Dermis blood vessel endothelial cell (primary cell): ENCODE measurements at regions not wholly inside any gene's neighbourhood (a gene's known extent, or its start where the extent isn't known, plus 50 kb on each side); places are given as distances from the start of the nearest gene placed in this dataset.
"Not testable (repeated sequence)": the region's sequence is repeated elsewhere in the genome, so short reads cannot be mapped to it uniquely, and the experiment has no call there.

Experiments used
- DNase-seq: peaks from one replicate; pipeline ENCODE4 v3.0.0; 2010

- no peak for DNase-seq
Measured at GRCh38 chr14:100421756-100422470, 98.8 kb downstream of the SLC25A47 start.

- DNase-seq = no peak
Measured at GRCh38 chr14:100422556-100423316, 99.6 kb downstream of the SLC25A47 start.

GRCh38 chr14:100423317-100424010 is 100.3 kb downstream of the SLC25A47 start:
- no peak for DNase-seq

- no peak for DNase-seq
Measured at GRCh38 chr14:100424504-100425428, 101.6 kb downstream of the SLC25A47 start.

GRCh38 chr14:100425429-100425827 is 102.3 kb downstream of the SLC25A47 start:
- no peak for DNase-seq

GRCh38 chr14:100426314-100426713 is 103.2 kb downstream of the SLC25A47 start:
- no peak for DNase-seq

GRCh38 chr14:100427166-100427565 is 104.0 kb downstream of the SLC25A47 start:
- DNase-seq = no peak

- DNase-seq = peak; percentile 8
Measured at GRCh38 chr14:100428727-100429126, 105.6 kb downstream of the SLC25A47 start.

GRCh38 chr14:100429537-100429936 is 106.4 kb downstream of the SLC25A47 start:
- no peak for DNase-seq

- DNase-seq = no peak
Measured at GRCh38 chr14:100430571-100430970, 107.4 kb downstream of the SLC25A47 start.

GRCh38 chr14:100431461-100431860 is 108.3 kb downstream of the SLC25A47 start:
- DNase-seq = not testable (repeated sequence)

GRCh38 chr14:100432652-100433427 is 109.7 kb downstream of the SLC25A47 start:
- no peak for DNase-seq

- no peak for DNase-seq
Measured at GRCh38 chr14:100433428-100433814, 110.3 kb downstream of the SLC25A47 start.

GRCh38 chr14:100434033-100434601 is 111.0 kb downstream of the SLC25A47 start:
- DNase-seq = no peak

- DNase-seq = no peak
Measured at GRCh38 chr14:100434911-100435438, 111.8 kb downstream of the SLC25A47 start.

GRCh38 chr14:100435459-100435858 is 112.3 kb downstream of the SLC25A47 start:
- DNase-seq = no peak

- no peak for DNase-seq
Measured at GRCh38 chr14:100436745-100437406, 113.7 kb downstream of the SLC25A47 start.

GRCh38 chr14:100438271-100438670 is 115.1 kb downstream of the SLC25A47 start:
- DNase-seq = no peak

GRCh38 chr14:100438678-100439592 is 115.8 kb downstream of the SLC25A47 start:
- peak; percentile 40 for DNase-seq
